Endodermal cell (in vitro differentiated cells): ENCODE measurements at regions not wholly inside any gene's neighbourhood (a gene's known extent, or its start where the extent isn't known, plus 50 kb on each side); places are given as distances from the start of the nearest gene placed in this dataset.
A peak's percentile ranks its signal among the peaks of the same experiment; 100 is the strongest.

Source experiments
- DNase-seq: peaks from one replicate; pipeline ENCODE4 v3.0.0-alpha.2; 2017
- H3K27ac ChIP-seq: 2 replicates; pipeline ENCODE4 v1.5.1; 2013; ENCODE audit warnings: mild to moderate bottlenecking, low read depth, low read length, moderate library complexity
- H3K27me3 ChIP-seq: 2 replicates; pipeline ENCODE4 v1.6.1; 2013; ENCODE audit warnings: mild to moderate bottlenecking, low read length, moderate library complexity; ENCODE audit not compliant: insufficient read depth, control insufficient read depth, poor library complexity, severe bottlenecking
- H3K36me3 ChIP-seq: 2 replicates; pipeline ENCODE4 v1.7.0; 2013; ENCODE audit warnings: mild to moderate bottlenecking, low read length, moderate library complexity; ENCODE audit not compliant: control insufficient read depth, insufficient read depth
- H3K4me1 ChIP-seq: one replicate; pipeline ENCODE4 v1.7.0; 2013; ENCODE audit warnings: low read length; ENCODE audit not compliant: control insufficient read depth, insufficient read depth
- H3K4me3 ChIP-seq: 2 replicates; pipeline ENCODE4 v1.5.1; 2013; ENCODE audit warnings: mild to moderate bottlenecking, low read length, moderate library complexity
- H3K9ac ChIP-seq: 2 replicates; pipeline ENCODE4 v1.6.1; 2013; ENCODE audit warnings: mild to moderate bottlenecking, low read length, moderate library complexity; ENCODE audit not compliant: poor library complexity, severe bottlenecking; ENCODE audit errors: extremely low read depth
- H3K9me3 ChIP-seq: 2 replicates; pipeline ENCODE4 v1.6.1; 2013; ENCODE audit warnings: mild to moderate bottlenecking, low read length, moderate library complexity; ENCODE audit not compliant: control insufficient read depth
- H3K27ac Mint-ChIP-seq: 2 replicates; pipeline ENCODE4 v1.8.0; 2020; ENCODE audit warnings: mixed read lengths
- H3K27me3 Mint-ChIP-seq: 2 replicates; pipeline ENCODE4 v1.8.0; 2021; ENCODE audit warnings: mild to moderate bottlenecking, mixed read lengths; ENCODE audit not compliant: insufficient read depth
- H3K36me3 Mint-ChIP-seq: 2 replicates; pipeline ENCODE4 v1.8.0; 2020; ENCODE audit warnings: low read depth, mixed read lengths
- H3K4me1 Mint-ChIP-seq: 2 replicates; pipeline ENCODE4 v1.8.0; 2020; ENCODE audit warnings: mixed read lengths
- H3K4me3 Mint-ChIP-seq: 2 replicates; pipeline ENCODE4 v1.8.0; 2020; ENCODE audit warnings: mild to moderate bottlenecking, moderate library complexity, mixed read lengths
- H3K9me3 Mint-ChIP-seq: 2 replicates; pipeline ENCODE4 v1.8.0; 2020; ENCODE audit warnings: mild to moderate bottlenecking, mixed read lengths
- CTCF ChIP-seq: fragments of 200-600 bp; sonication (generic); conservative IDR thresholded peaks from 2 replicates; pipeline ENCODE4 v1.5.0; 2021; ENCODE audit warnings: antibody characterized with exemption, mild to moderate bottlenecking
- WGBS, 2 experiments: methylation state at CpG; one replicate each; pipeline versions ENCODE4 v1.1.5 to v1.1.7; 2013; ENCODE audit warnings: missing lambda C conversion rate in 2 of 2, mixed read lengths in 1 of 2; ENCODE audit not compliant: insufficient coverage in 1 of 2, insufficient read length in 1 of 2; 5-methylcytosine and 5-hydroxymethylcytosine counted together

DNA sequence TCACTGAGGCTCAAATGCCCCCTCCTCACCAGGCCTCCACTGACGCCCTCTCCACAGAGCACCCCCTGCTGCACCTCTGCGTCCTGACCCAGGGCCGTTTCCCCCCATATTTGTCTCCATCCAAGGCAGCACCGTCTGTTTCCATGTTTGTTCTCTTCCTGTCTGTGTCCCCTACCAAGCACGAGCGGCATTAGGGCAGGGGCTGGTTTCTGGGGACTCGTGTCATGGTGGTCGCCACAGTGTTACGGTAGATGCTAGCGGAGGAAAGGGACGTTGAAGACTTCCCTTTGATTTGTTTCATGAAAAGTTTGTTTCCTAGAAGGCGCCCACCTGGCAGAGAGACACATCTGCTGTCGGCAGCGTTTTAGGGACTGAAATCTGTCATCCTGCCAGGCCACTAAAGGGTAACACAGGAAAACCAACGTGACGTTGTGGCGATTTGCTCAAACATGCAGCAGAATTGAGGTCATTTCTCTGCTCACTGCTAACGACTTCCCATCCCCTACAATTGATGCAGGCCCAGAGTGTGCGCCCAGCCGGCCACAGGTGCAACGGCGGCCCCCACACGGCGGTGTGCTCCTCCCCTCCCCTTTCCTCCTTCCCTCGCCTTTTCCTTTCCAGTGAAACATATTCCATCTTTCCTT, 79.3 kb upstream of the IRX4 start:
- no peak overlapping the region for H3K27ac ChIP-seq
- no peaks in the 10 kb centered on the region for H3K9me3 ChIP-seq
- no peak overlapping the region for H3K9ac ChIP-seq
- 90 to 91% methylated on average over 17 to 25 of the region's 25 CpGs for WGBS, 2 experiments
- no peaks in the 10 kb centered on the region for H3K4me1 ChIP-seq
- peaks cover 7% of the 10 kb centered on the region for H3K4me1 Mint-ChIP-seq
- H3K27me3 Mint-ChIP-seq = peaks cover 3% of the 10 kb centered on the region
- TF ChIP-seq CTCF = no peak
- H3K36me3 ChIP-seq = no peaks in the 10 kb centered on the region
- H3K36me3 Mint-ChIP-seq = no peaks in the 10 kb centered on the region
- H3K4me3 ChIP-seq = no peak overlapping the region
- H3K27ac Mint-ChIP-seq = no peak overlapping the region
- no peaks in the 10 kb centered on the region for H3K27me3 ChIP-seq
- no peaks in the 10 kb centered on the region for H3K9me3 Mint-ChIP-seq
- DNase-seq = peak; percentile 28
- H3K4me3 Mint-ChIP-seq = no peak overlapping the region

- DNase-seq = peak; percentile 35
- Histone ChIP-seq H3K4me1 (no peaks in the 10 kb centered on the region), H3K9me3 (no peaks in the 10 kb centered on the region), H3K27me3 (no peaks in the 10 kb centered on the region), H3K36me3 (no peaks in the 10 kb centered on the region), H3K4me3 (no peak overlapping the region), H3K27ac (no peak overlapping the region), H3K9ac (no peak overlapping the region)
- H3K4me3 Mint-ChIP-seq = no peak overlapping the region
- H3K36me3 Mint-ChIP-seq = no peaks in the 10 kb centered on the region
- WGBS, 2 experiments = 85 to 91% methylated on average over 13 to 14 of the region's 14 CpGs
- H3K27me3 Mint-ChIP-seq = peaks cover 1% of the 10 kb centered on the region
- no peak for TF ChIP-seq CTCF
- H3K27ac Mint-ChIP-seq = no peak overlapping the region
- peaks cover 4% of the 10 kb centered on the region for H3K4me1 Mint-ChIP-seq
- H3K9me3 Mint-ChIP-seq = no peaks in the 10 kb centered on the region
These were observed 78.7 kb upstream of the IRX4 start for GRCh38 chr5:1961304-1961946.

- no peaks in the 10 kb centered on the region for H3K4me1 Mint-ChIP-seq
- H3K4me3 Mint-ChIP-seq = no peak overlapping the region
- H3K27ac Mint-ChIP-seq = no peak overlapping the region
- no peaks in the 10 kb centered on the region for H3K4me1 ChIP-seq
- H3K9me3 ChIP-seq = no peaks in the 10 kb centered on the region
- no peak overlapping the region for H3K9ac ChIP-seq
- peak; percentile 29 for DNase-seq
- TF ChIP-seq CTCF = no peak
- 92 to 93% methylated on average over 2 to 8 of the region's 8 CpGs for WGBS, 2 experiments
- H3K4me3 ChIP-seq = no peak overlapping the region
- no peaks in the 10 kb centered on the region for H3K36me3 Mint-ChIP-seq
- no peaks in the 10 kb centered on the region for H3K36me3 ChIP-seq
- no peaks in the 10 kb centered on the region for H3K27me3 ChIP-seq
- H3K27ac ChIP-seq = no peak overlapping the region
- peaks cover 1% of the 10 kb centered on the region for H3K27me3 Mint-ChIP-seq
- no peaks in the 10 kb centered on the region for H3K9me3 Mint-ChIP-seq
These were observed 78.0 kb upstream of the IRX4 start for GRCh38 chr5:1960595-1961303.
